GM18867 (cell line): ENCODE measurements at regions not wholly inside any gene's neighbourhood (a gene's known extent, or its start where the extent isn't known, plus 50 kb on each side); places are given as distances from the start of the nearest gene placed in this dataset.
"Not testable (repeated sequence)": the region's sequence is repeated elsewhere in the genome, so short reads cannot be mapped to it uniquely, and the experiment has no call there.

ENCODE experiments used
- ATAC-seq: cut with Tn5 transposase; IDR thresholded peaks from one replicate; pipeline ENCODE4 v1.9.1; 2021; ENCODE audit warnings: mild to moderate bottlenecking, moderate library complexity; ENCODE audit not compliant: unreplicated experiment

DNA sequence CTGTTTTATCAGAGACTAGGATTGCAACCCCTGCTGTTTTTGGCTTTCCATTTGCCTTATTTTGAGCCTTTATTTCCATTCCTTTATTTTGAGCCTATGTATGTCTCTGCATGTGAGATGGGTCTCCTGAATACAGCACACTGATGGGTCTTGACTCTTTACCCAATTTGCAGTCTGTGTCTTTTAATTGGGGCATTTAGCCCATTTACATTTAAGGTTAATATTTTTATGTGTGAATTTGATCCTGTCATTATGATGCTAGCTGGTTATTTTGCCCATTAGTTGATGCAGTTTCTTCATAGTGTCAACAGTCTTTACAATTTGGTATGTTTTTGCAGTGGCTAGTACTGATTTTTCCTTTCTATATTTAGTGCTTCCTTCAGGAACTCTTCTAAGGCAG lies 88.5 kb upstream of the HCCS start:
- not testable (repeated sequence) for ATAC-seq

DNA sequence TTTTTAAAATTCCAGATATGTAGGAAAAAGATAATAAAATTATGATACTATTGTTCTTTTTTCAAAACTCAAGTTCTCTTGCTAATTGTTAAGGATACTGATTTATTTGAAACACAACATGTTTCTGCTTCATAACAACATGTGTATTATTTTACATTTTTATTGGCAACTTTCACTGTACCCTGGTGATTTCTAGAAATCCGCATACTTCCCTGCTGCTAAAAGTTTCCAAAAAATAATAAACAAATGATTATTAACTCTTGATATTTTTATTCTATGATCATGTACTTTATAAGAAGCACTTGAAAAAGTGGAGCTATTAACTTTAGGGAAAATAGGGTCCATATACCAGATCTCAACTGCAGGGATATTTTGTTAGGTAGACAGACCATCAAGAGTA lies 71.2 kb upstream of the HCCS start:
- ATAC-seq = no peak

DNA sequence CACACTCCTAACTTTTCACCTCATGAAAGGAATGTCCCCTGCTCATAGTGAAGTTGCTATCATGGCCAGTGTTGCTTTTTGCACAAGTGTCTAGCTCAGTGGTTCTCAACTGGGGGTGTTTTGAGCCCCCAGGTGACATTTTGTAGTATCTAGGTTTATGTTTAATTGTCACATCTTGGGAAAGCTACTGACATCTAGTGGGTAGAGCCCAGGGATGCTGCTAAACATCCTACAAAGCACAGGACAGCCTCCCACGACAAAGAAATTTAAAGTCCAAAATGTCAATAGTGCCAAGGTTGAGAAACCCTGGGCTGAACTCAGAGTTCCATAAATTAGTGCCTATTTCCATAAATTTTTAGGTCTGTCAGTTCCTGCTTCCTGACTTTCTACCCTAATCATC lies 70.7 kb upstream of the HCCS start:
- ATAC-seq = no peak

DNA sequence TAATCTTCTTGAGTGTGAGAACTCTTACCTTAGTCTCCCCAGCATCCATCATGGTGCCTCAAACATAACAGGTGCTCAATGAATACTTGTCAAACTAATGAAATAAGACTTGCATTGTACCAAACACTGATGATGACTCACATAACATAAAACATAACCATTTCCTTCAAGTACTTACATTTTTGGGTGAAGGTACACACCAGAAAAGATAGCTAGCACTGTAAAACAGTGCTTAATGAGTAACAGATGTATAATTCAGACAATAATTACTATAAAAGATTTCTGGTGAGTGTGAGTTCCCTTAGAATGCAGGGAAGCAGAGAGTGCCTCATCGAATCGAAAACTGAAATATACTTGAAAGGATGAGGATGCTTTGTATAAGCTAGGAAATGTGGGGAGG lies 70.1 kb upstream of the HCCS start:
- ATAC-seq = no peak

DNA sequence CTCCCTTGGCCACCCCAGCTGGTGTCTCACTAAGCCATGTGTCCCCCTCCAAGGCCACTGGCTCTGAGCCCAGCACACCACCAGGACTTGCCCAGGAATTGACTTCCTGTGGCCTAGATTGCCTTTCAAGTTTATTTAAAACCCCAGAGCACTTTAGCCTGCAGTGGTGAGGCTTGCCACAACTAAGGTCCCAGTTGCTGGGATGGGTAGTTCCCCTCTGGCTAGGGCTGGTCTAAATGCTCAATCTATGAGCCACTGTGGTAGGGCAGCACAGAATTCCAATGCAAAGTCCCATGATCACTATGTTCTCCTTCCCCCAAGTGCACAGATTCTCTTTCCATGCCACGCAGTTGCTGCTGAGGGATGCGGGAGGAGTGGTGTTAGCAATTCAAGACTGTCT lies 61.1 kb upstream of the HCCS start:
- no peak for ATAC-seq

DNA sequence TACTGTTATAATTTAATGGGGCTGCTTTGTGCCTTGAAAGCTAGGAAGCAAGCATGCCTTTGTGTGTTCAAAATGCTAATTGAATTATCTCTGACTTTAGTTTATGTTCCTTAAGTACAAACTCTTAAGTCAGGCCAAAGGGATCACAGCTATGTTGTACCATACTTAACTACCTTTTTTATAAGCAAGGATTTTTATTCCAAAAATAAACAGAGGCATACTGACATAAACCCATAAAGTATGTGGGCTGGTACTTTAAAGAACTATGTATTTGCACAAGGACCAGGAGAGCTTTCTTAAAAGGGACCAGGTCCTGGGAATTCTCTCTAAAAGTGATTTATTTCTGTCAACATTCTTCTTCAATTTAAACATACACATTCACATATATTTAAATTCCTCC lies 57.8 kb upstream of the HCCS start:
- no peak for ATAC-seq

DNA sequence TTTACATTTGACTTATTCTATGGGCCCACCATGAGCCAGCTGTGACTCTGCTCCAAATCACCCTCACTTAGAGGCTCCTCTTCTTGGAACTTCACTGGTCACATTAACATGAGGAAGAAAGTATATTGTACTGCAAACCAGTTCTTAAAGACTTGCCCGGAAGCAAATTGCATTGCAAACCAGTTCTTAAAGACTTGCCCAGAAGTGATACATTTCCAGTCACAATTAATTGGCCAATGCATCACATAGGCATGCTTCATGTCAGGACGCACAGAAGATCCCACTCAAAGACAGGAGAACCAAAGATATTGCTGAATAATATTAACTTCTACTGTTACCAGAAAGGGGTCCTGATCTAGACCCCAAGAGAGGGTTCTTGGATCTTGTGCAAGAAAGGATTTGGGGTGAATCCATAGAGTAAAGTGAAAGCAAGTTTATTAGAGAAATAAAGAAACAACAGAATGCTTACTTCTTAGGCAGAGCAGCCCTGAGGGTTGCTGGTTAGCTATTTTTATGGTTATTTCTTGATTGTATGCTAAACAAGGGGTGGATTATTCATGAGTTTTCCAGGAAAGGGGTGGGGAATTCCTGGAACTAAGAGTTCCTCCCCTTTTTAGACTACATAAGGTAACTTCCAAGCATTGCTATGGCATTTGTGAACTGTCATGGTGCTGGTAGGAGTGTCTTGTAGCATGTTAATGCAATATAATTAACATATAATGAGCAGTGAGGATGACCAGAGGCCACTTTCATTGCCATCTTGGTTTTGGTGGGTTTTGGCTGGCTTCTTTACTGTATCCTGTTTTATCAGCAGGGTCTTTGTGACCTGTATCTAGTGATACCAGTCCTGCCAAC lies 54.6 kb upstream of the HCCS start:
- no peak for ATAC-seq

DNA sequence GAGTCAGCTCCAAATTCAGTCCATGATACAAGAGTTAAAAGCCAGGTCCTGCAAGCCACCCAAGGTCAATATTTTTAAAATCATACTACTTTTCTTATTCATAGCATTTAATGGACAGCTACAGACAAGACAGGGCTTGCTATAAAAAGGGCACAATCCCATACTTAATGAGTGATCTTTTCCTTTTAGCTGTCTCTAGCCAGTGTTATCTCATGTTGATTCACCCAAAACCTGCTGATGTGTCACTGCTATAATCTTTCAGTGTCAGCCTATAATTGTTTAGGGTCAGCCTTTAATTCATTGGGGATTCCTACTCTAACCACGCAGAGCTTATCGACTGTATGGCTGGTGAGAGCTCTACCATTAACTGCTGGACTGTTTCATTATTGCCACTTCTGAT lies 51.2 kb upstream of the HCCS start:
- ATAC-seq = no peak
